ENCODE measurements at regions not wholly inside any gene's neighbourhood (a gene's known extent, or its start where the extent isn't known, plus 50 kb on each side); places are given as distances from the start of the nearest gene placed in this dataset.

DNA sequence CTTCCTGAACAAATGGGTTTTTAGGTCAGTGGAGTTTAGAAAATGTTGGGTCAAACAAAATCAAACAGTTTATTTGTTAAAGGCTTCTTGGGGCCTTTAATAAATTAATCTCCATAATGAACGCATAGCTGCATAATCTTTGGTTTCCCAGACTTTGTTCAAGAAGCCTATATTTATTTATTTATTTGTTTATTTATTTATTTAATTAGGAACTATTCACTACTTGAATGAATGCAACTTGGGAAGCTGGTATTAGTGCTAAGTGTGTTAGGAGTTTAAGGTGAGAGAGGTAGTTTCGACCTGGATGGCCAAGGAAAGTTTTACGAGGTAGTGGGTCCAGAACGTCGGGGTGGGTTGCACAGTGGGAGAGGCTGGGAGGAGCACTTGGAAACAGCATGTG is 281.9 kb upstream of the C2CD4B start:
- no peaks in the 10 kb centered on the region for H3K27me3 ChIP-seq
- no peak for TF ChIP-seq CTCF (IDR thresholded peaks at IDR 0.05)
- H3K9me3 ChIP-seq: no peaks in the 10 kb centered on the region
- intact Hi-C loops (cut with DNase I): no loop called here
- H3K4me1 ChIP-seq: peaks cover 4 to 24% of the 10 kb centered on the region in 2 donors
- no peak overlapping the region for H3K27ac ChIP-seq
- no peak for DNase-seq (ENCODE audit: low spot score in 2 of 2)
- H3K4me3 ChIP-seq: no peak overlapping the region
- no peaks in the 10 kb centered on the region for H3K36me3 ChIP-seq

DNA sequence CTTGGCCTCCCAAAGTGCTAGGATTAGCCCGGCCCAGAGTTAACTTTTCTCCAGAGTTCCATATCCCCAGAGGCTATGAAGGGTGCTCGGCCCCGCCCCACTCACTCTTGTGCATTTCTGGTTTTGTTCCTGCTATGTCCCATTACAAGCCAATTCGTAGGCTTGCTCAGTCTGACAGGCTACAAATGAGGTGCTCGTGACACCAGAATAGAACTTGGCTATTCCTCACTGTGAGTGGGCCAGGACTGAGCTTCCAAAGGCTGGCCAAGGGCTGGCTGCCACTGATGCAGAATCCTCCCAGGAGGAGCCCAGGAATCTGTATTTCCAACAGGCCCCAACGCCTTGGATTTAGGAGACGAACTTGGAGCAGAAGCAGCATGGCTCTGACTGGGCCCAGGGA is 282.7 kb upstream of the C2CD4B start:
- no peaks in the 10 kb centered on the region for H3K9me3 ChIP-seq
- DNase-seq (ENCODE audit: low spot score in 2 of 2): no peak
- H3K27ac ChIP-seq: peak overlapping the region; percentile 54 to 58
- no peaks in the 10 kb centered on the region for H3K36me3 ChIP-seq
- no peak for TF ChIP-seq CTCF (IDR thresholded peaks at IDR 0.05)
- peaks cover 4 to 30% of the 10 kb centered on the region in 2 donors for H3K4me1 ChIP-seq
- no peak overlapping the region for H3K4me3 ChIP-seq
- no peaks in the 10 kb centered on the region for H3K27me3 ChIP-seq
- intact Hi-C loops (cut with DNase I): no loop called here

GRCh38 chr15:62449638-62450037 is 284.6 kb upstream of the C2CD4B start:
- intact Hi-C loops (cut with DNase I): no loop called here
- peak overlapping the region; percentile 5 to 87 for H3K27ac ChIP-seq
- H3K36me3 ChIP-seq: no peaks in the 10 kb centered on the region
- H3K27me3 ChIP-seq: no peaks in the 10 kb centered on the region
- DNase-seq (ENCODE audit: low spot score in 2 of 2): no peak
- no peak overlapping the region for H3K4me3 ChIP-seq
- peaks cover 8 to 41% of the 10 kb centered on the region in 2 donors for H3K4me1 ChIP-seq
- H3K9me3 ChIP-seq: no peaks in the 10 kb centered on the region
- TF ChIP-seq CTCF (IDR thresholded peaks at IDR 0.05): no peak

DNA sequence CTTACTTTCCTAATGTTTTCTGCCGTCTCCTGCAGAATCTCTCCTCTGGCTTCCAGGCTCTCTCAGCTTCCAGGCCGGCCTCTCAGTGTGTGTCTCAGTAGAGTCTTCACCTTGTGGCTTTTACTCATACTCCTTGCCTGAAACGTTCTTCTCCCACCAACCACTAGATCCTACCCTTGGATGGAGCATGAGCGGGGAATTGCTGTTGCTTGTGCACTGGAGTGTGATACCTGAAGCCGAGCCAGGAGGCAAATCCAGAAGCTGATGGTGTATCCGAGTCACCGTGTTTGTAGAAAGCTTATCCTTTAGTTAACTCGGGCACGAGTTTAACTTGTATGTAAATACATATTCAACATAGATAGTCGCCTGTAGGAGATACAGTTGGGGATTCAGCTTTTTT is 285.0 kb upstream of the C2CD4B start:
- Histone ChIP-seq H3K4me1 (peaks cover 8 to 41% of the 10 kb centered on the region in 2 donors), H3K27ac (peak overlapping the region in 1 of 2 donors; percentile 87), H3K36me3 (no peaks in the 10 kb centered on the region), H3K4me3 (no peak overlapping the region), H3K27me3 (no peaks in the 10 kb centered on the region), H3K9me3 (no peaks in the 10 kb centered on the region)
- TF ChIP-seq CTCF (IDR thresholded peaks at IDR 0.05): no peak
- intact Hi-C loops (cut with DNase I): no loop called here
- no peak for DNase-seq (ENCODE audit: low spot score in 2 of 2)

- no peak for DNase-seq (ENCODE audit: low spot score in 2 of 2)
- H3K4me3 ChIP-seq: peak overlapping the region in 1 of 2 donors; percentile 21
- intact Hi-C loops (cut with DNase I): no loop called here
- H3K36me3 ChIP-seq: no peaks in the 10 kb centered on the region
- no peaks in the 10 kb centered on the region for H3K27me3 ChIP-seq
- no peak for TF ChIP-seq CTCF (IDR thresholded peaks at IDR 0.05)
- H3K4me1 ChIP-seq: peaks cover 13 to 57% of the 10 kb centered on the region in 2 donors
- no peaks in the 10 kb centered on the region for H3K9me3 ChIP-seq
- peak overlapping the region; percentile 87 to 92 for H3K27ac ChIP-seq
Measured at GRCh38 chr15:62452026-62452425, 286.9 kb upstream of the C2CD4B start.

DNA sequence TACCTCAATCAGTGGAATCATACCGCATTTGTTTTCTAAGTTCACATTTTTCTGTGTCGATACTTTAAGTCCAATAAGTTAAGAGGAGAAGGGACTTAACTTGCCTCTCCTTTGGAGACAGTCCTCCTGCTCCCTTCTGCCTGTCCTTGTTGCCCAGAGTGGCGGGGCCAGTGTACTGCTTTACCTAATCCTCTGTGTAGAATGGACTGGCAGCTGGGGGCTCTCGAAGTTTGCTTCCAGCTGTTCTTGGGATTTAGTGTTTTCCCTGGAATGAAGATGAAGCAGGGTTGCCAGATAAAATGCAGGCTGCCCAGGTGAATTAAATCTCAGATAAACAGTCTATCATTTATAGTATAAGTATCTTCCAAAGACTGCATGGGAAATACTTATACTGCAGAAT is 287.6 kb upstream of the C2CD4B start:
- no peak for DNase-seq (ENCODE audit: low spot score in 2 of 2)
- peak overlapping the region; percentile 87 to 92 for H3K27ac ChIP-seq

More for the DNA sequence above, 287.6 kb upstream of the C2CD4B start:
- Histone ChIP-seq H3K9me3 (no peaks in the 10 kb centered on the region), H3K4me1 (peaks cover 14 to 61% of the 10 kb centered on the region in 2 donors), H3K36me3 (no peaks in the 10 kb centered on the region), H3K27me3 (no peaks in the 10 kb centered on the region), H3K4me3 (peak overlapping the region in 1 of 2 donors; percentile 21)
- intact Hi-C loops (cut with DNase I): no loop called here
- TF ChIP-seq CTCF (IDR thresholded peaks at IDR 0.05): no peak

All from ascending aorta (tissue), 2 donors.